Uterus (tissue), 2 donors: ENCODE measurements at regions not wholly inside any gene's neighbourhood (a gene's known extent, or its start where the extent isn't known, plus 50 kb on each side); places are given as distances from the start of the nearest gene placed in this dataset.

Source experiments
- CTCF ChIP-seq, 4 experiments: fragments of 200-600 bp in 2 of 4; fragments of 450-650 bp in 2 of 4; sonication (generic) in 2 of 4; IDR thresholded peaks; one replicate each; pipeline ENCODE4 v1.5.1; 2016 to 2019; ENCODE audit warnings: antibody characterized with exemption in 4 of 4, mild to moderate bottlenecking in 2 of 4, moderate library complexity in 1 of 4
- POLR2A ChIP-seq, 2 donors: fragments of 450-650 bp; IDR thresholded peaks; one replicate each; pipeline ENCODE4 v1.6.1; 2016; ENCODE audit warnings: antibody characterized with exemption in 2 of 2, mild to moderate bottlenecking in 1 of 2, moderate library complexity in 1 of 2

GRCh38 chr6:125658759-125659431, 90.5 kb upstream of the HEY2 start:
- no peak for TF ChIP-seq CTCF (IDR thresholded peaks at IDR 0.05)
- no peak for TF ChIP-seq POLR2A (IDR thresholded peaks at IDR 0.05)
